B cell (primary cell): ENCODE measurements at regions not wholly inside any gene's neighbourhood (a gene's known extent, or its start where the extent isn't known, plus 50 kb on each side); places are given as distances from the start of the nearest gene placed in this dataset.

ENCODE experiments used
- CTCF ChIP-seq: fragments of 200-600 bp; IDR thresholded peaks from one replicate; pipeline ENCODE4 v1.8.0; 2022; ENCODE audit warnings: antibody characterized with exemption, mild to moderate bottlenecking
- EZH2 ChIP-seq: IDR thresholded peaks from 2 replicates; pipeline ENCODE4 v1.6.1; 2012; ENCODE audit warnings: borderline replicate concordance, low read depth, mild to moderate bottlenecking, moderate library complexity, low read length; ENCODE audit not compliant: insufficient read depth, poor library complexity, severe bottlenecking

GRCh38 chr18:77342736-77343135 lies 93.1 kb downstream of the GALR1 start:
- TF ChIP-seq CTCF: no peak
- no peak for TF ChIP-seq EZH2
